SH-SY5Y (cell line): ENCODE measurements at regions not wholly inside any gene's neighbourhood (a gene's known extent, or its start where the extent isn't known, plus 50 kb on each side); places are given as distances from the start of the nearest gene placed in this dataset.

Experiments used
- GATA2 ChIP-seq: IDR thresholded peaks from 2 replicates; pipeline ENCODE4 v1.6.1; 2011; ENCODE audit warnings: mild to moderate bottlenecking, low read depth, low read length
- GATA3 ChIP-seq: IDR thresholded peaks from 2 replicates; pipeline ENCODE4 v1.6.1; 2011; ENCODE audit warnings: low read depth, mild to moderate bottlenecking, low read length, moderate library complexity

DNA sequence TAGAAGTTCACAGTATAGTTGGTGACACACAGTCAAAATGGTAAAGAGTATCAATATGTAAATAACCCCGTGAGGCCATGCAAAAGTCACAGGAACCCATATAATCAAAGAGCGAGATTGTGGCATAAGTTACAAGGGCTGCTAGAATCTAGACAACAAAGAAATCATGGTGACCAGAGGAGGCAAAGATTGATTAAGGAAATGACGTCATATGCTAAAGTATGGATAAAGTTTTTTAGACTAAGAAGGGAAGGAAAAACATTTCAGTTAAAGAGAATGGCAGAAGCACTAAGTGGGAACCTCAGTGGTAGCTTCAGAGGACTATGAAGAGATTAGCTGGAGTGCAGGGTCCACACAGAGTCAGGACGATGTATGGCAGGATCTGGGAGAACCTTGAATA lies 330.3 kb downstream of the NFIB start:
- TF ChIP-seq GATA2 (no peak), GATA3 (no peak)
